GM12865 (cell line): ENCODE measurements at regions not wholly inside any gene's neighbourhood (a gene's known extent, or its start where the extent isn't known, plus 50 kb on each side); places are given as distances from the start of the nearest gene placed in this dataset.
"Not testable (repeated sequence)": the region's sequence is repeated elsewhere in the genome, so short reads cannot be mapped to it uniquely, and the experiment has no call there.

Experiments
- DNase-seq: peaks from one replicate; pipeline ENCODE4 v3.0.0; 2010; ENCODE audit warnings: low read depth
- H3K4me3 ChIP-seq: 2 replicates; pipeline ENCODE4 v1.5.1; 2011; ENCODE audit warnings: mild to moderate bottlenecking, low read depth, low read length, control low read depth
- TF ChIP-seq, protein P1 (sequence below): IDR thresholded peaks from 2 replicates; pipeline ENCODE4 v1.5.1; 2011; ENCODE audit warnings: low read length, control low read depth, low read depth, inconsistent platforms; ENCODE audit not compliant: insufficient read depth; ENCODE audit errors: missing control alignments

DNA sequence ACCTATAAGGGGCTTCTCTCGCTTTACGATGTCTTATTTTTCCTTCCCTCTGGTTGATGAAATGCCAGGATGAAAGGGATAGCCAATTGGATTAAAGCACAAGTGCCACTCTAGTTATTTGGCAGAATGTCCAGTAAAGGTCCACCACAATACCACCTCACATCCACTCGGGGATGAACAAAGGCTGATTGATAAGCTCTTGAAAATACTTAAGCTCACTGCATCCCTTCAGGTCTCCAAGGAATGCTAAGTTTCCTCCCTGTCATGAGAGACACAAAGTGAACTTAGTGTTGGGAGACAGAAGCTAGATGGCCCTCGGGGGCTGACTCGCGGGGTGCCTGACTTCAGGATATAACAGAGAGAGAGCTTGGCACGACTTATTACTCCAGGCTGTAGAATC lies 185.9 kb upstream of the ZNF644 start:
- H3K4me3 ChIP-seq, DNase-seq: not testable (repeated sequence)

DNA sequence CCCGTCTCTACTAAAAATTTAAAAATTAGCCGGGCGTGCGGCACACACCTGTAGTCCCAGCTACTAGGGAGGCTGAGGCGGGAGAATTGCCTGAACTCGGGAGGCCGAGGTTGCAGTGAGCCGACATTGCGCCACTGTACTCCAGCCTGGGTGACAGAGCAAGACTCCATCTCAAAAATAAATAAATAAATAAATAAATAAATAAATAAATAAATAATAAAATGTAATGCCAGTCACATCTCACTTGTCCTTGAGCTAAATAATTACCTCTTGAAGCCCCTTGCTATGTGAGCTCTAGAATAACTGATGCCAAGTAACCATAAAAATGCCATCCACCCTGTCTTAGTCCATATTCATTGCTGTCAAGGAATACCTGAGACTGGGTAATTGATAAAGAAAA lies 182.3 kb upstream of the ZNF644 start:
- H3K4me3 ChIP-seq, DNase-seq: not testable (repeated sequence)

DNA sequence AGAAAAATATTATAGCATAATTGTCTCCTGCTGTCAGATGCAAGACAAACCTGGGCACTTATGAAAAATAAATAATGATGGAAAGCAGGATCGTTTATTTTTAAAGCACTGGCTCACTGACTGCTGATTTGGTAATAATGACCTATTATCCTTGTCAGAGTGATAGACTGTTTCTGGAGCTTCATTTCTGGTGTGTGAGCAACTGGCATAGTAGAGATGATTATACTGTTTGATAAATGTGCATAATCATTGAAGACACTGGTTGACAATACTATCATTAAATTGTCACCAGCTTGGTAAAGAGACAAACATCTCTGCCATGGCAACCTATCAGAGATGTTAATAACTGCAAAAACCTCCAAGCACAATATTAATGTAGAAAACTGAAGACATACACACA lies 179.9 kb upstream of the ZNF644 start:
- no peak overlapping the region for H3K4me3 ChIP-seq
- DNase-seq, result no peak
- TF ChIP-seq, protein P1, sequence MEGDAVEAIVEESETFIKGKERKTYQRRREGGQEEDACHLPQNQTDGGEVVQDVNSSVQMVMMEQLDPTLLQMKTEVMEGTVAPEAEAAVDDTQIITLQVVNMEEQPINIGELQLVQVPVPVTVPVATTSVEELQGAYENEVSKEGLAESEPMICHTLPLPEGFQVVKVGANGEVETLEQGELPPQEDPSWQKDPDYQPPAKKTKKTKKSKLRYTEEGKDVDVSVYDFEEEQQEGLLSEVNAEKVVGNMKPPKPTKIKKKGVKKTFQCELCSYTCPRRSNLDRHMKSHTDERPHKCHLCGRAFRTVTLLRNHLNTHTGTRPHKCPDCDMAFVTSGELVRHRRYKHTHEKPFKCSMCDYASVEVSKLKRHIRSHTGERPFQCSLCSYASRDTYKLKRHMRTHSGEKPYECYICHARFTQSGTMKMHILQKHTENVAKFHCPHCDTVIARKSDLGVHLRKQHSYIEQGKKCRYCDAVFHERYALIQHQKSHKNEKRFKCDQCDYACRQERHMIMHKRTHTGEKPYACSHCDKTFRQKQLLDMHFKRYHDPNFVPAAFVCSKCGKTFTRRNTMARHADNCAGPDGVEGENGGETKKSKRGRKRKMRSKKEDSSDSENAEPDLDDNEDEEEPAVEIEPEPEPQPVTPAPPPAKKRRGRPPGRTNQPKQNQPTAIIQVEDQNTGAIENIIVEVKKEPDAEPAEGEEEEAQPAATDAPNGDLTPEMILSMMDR, result no peak

DNA sequence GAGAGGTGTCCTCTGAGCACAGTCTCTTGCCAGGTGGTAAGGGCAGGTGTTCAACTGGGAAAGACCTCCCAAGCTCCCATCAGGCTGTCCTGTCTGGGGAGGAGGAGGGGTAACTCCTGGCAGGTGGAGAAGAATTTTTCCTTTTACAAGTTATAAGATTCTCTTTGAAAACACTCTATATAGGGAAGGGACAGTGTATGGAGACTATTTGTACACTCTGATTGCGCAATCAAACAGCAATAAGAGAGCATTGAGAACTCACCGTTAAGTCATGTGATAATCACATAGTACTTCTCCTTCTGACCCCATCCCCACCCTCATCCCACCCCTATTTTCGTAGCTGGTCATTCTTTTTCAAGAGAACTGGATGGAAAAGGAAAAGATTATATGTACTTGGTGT lies 179.3 kb upstream of the ZNF644 start:
- no peak for DNase-seq
- TF ChIP-seq, protein P1, result no peak
- H3K4me3 ChIP-seq, result no peak overlapping the region

DNA sequence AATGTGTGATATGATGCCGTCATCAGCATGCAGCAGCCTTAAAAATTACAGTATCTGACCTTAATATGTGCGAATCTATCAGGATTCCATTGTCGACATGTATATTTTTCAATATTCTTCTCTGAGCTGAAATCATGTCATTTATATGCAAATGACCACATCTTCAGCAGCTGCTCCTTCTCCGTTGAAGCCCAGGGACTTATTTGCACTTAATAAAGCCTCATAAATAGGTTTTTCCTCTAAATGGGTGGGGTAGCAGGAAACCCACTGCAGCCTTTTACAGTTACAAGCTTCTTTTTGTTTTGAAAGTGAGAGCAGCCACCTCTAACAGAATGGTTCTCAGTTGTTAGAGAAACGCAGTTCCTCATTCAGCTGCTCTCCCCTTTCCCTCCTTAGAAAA lies 178.8 kb upstream of the ZNF644 start:
- DNase-seq, result no peak
- H3K4me3 ChIP-seq, result no peak overlapping the region
- TF ChIP-seq, protein P1, result no peak

DNA sequence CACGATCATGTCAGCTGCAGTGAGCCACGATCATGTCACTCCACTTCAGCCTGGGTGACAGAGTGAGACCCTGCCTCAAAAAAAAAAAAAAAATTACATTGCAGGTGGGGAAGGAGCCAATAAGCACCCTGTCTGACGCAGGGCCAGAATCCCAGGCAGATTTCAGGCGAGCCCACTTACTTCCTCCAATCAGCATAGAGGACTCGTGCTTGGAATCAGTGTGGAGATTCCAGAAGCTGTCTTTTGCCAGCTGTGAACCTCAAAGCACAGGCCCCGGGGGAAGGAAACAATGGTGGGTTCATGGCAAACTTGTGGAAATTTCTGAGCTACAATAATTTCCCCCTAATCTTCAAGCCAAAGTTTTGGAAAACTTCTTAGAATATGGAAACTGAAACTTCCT lies 178.2 kb upstream of the ZNF644 start:
- no peak for DNase-seq
- TF ChIP-seq, protein P1, result no peak
- H3K4me3 ChIP-seq, result no peak overlapping the region

DNA sequence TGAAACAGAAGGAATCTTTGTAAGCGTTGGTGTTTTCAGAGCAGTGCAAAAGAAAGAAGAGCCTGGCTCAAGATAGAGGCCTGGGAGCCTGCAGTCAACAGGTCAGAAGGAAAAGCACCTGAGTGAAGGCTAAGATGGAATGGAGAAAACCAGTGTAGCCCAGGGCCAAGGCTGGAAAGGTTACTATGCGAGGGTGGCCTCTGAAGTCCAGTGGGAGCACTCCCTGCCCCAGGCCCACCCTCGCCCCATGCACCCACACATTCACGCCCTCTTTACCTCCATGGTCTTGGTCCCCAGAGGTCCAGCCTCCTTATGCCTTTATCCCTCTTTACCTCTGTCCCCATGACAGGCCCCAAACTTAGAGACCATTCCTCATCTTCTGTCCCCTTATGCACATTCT lies 169.2 kb upstream of the ZNF644 start:
- no peak for DNase-seq
- TF ChIP-seq, protein P1, result no peak
- no peak overlapping the region for H3K4me3 ChIP-seq

DNA sequence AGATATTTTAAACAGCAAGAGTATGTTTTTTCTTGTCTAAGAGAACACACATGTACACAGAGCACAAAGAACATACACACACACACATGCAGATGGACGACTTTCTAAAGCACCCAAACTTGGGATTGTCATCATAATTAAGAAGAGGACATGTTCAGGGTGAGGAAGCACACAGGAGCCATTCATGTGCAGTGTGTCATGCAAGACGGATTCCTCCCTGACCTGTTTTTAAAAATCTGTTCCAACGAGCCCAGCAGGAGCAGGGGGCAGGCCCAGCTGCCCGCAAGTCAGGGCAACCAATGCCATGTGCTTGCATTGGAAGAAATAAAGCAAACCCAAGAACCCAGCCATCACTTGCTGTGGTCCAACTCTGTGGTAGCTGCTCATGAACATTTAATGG lies 167.3 kb upstream of the ZNF644 start:
- H3K4me3 ChIP-seq, result no peak overlapping the region
- DNase-seq, result no peak
- TF ChIP-seq, protein P1, result no peak

DNA sequence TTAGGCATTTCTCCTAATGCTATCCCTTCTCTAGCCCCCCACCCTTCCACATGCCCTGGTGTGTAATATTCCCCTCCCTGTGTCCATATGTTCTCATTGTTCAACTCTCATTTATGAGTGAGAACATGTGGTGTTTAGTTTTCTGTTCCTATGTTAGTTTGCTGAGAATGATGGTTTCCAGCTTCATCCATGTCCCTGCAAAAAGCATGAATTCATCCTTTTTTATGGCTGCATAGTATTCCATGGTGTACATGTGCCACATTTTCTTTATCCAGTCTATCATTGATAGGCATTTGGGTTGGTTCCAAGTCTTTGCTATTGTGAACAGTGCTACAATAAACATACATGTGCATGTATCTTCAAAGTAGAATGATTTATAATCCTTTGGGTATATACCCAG lies 161.0 kb upstream of the ZNF644 start:
- H3K4me3 ChIP-seq, DNase-seq: not testable (repeated sequence)
